Germinal center (tissue), 1 donor: ENCODE measurements at regions not wholly inside any gene's neighbourhood (a gene's known extent, or its start where the extent isn't known, plus 50 kb on each side); places are given as distances from the start of the nearest gene placed in this dataset.
A peak's percentile ranks its signal among the peaks of the same experiment; 100 is the strongest.

Experiments
- DNase-seq: peaks from one replicate; pipeline ENCODE4 v3.0.0; 2012; ENCODE audit warnings: mixed read lengths, low spot score

GRCh38 chr13:33751151-33751550, 66.8 kb upstream of the RFC3 start:
- no peak for DNase-seq

- no peak for DNase-seq
Measured at GRCh38 chr13:33752094-33752493, 65.9 kb upstream of the RFC3 start.

- DNase-seq, result no peak
Measured at GRCh38 chr13:33752597-33752996, 65.4 kb upstream of the RFC3 start.

- DNase-seq, result no peak
Measured at GRCh38 chr13:33756929-33757328, 61.0 kb upstream of the RFC3 start.

GRCh38 chr13:33757713-33758112, 60.2 kb upstream of the RFC3 start:
- DNase-seq, result peak; percentile 28

- no peak for DNase-seq
Measured at GRCh38 chr13:33758113-33758512, 59.8 kb upstream of the RFC3 start.

GRCh38 chr13:33761740-33762139, 56.2 kb upstream of the RFC3 start:
- DNase-seq, result no peak

GRCh38 chr13:33763021-33763420, 54.9 kb upstream of the RFC3 start:
- no peak for DNase-seq

- no peak for DNase-seq
Measured at GRCh38 chr13:33764716-33765115, 53.2 kb upstream of the RFC3 start.

GRCh38 chr13:33766329-33767123, 51.4 kb upstream of the RFC3 start:
- DNase-seq, result no peak

GRCh38 chr13:33767140-33767539, 50.8 kb upstream of the RFC3 start:
- no peak for DNase-seq
